ENCODE measurements at regions not wholly inside any gene's neighbourhood (a gene's known extent, or its start where the extent isn't known, plus 50 kb on each side); places are given as distances from the start of the nearest gene placed in this dataset.

DNA sequence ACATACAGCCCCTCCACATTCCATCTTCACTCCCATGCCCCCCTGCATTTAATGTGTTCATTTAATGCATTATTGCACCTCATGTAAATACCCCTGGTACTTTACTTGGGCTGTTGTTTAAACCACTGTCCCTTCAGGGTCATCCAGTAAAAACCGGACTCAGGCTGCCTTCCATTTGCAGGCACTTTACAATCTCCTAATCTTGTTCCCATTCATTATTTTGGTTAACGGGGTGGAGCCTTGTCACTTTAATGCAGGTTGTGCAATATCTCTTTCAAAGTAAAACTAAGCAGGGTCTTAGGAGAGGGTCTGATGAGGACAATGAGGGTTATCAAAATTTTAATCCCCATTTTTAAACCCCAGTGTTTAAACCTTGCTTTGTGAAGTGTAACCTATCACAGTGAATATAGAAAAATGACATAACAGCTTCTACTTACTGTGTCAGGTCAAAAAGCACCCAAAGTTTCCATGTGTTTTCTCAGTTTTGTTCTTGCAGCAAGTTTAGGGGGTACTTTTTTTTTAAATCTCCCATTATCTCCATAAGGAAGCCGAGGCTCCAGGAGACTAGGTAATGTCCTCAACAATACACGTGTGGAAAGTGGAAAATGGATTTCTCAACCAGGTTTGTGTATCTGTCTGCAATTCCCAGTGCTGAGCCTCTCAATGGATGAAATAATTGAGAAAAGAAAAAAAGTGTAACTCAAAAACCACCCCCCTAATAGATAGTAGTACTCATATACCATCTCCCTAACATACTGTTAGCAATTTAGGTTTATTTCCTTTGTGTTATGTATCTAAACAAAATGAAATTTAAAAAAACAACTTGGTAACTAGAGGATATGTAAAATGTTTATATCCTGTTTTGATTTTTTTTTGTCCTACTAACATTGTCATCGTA is 54.2 kb upstream of the SPRY4 start:
- TF ChIP-seq, protein P1, sequence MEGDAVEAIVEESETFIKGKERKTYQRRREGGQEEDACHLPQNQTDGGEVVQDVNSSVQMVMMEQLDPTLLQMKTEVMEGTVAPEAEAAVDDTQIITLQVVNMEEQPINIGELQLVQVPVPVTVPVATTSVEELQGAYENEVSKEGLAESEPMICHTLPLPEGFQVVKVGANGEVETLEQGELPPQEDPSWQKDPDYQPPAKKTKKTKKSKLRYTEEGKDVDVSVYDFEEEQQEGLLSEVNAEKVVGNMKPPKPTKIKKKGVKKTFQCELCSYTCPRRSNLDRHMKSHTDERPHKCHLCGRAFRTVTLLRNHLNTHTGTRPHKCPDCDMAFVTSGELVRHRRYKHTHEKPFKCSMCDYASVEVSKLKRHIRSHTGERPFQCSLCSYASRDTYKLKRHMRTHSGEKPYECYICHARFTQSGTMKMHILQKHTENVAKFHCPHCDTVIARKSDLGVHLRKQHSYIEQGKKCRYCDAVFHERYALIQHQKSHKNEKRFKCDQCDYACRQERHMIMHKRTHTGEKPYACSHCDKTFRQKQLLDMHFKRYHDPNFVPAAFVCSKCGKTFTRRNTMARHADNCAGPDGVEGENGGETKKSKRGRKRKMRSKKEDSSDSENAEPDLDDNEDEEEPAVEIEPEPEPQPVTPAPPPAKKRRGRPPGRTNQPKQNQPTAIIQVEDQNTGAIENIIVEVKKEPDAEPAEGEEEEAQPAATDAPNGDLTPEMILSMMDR (conservative IDR thresholded peaks at IDR 0.05): no peak
- TF ChIP-seq EZH2 (IDR thresholded peaks at IDR 0.05; ENCODE audit: low read depth): no peak

All from PC-9 (cell line).